ENCODE measurements at regions not wholly inside any gene's neighbourhood (a gene's known extent, or its start where the extent isn't known, plus 50 kb on each side); places are given as distances from the start of the nearest gene placed in this dataset.

- Mint-ChIP-seq H3K27me3 (no peaks in the 10 kb centered on the region), H3K4me1 (no peaks in the 10 kb centered on the region), H3K9me3 (peaks cover 3% of the 10 kb centered on the region), H3K4me3 (no peak overlapping the region), H3K36me3 (no peaks in the 10 kb centered on the region), H3K27ac (no peak overlapping the region)
These were observed 166.8 kb downstream of the IBTK start for GRCh38 chr6:82080767-82081166.

- H3K9me3 Mint-ChIP-seq, result peaks cover 3% of the 10 kb centered on the region
- no peak overlapping the region for H3K27ac Mint-ChIP-seq
- no peaks in the 10 kb centered on the region for H3K4me1 Mint-ChIP-seq
- no peak overlapping the region for H3K4me3 Mint-ChIP-seq
- H3K27me3 Mint-ChIP-seq, result no peaks in the 10 kb centered on the region
- H3K36me3 Mint-ChIP-seq, result no peaks in the 10 kb centered on the region
These were observed 169.1 kb downstream of the IBTK start for GRCh38 chr6:82078286-82078908.

- H3K36me3 Mint-ChIP-seq, result no peaks in the 10 kb centered on the region
- H3K27me3 Mint-ChIP-seq, result no peaks in the 10 kb centered on the region
- H3K9me3 Mint-ChIP-seq, result peaks cover 3% of the 10 kb centered on the region
- H3K27ac Mint-ChIP-seq, result no peak overlapping the region
- H3K4me1 Mint-ChIP-seq, result no peaks in the 10 kb centered on the region
- no peak overlapping the region for H3K4me3 Mint-ChIP-seq
These were observed 170.6 kb downstream of the IBTK start for GRCh38 chr6:82076916-82077315.

- Mint-ChIP-seq H3K36me3 (no peaks in the 10 kb centered on the region), H3K4me1 (no peaks in the 10 kb centered on the region), H3K27me3 (no peaks in the 10 kb centered on the region), H3K27ac (no peak overlapping the region), H3K9me3 (peaks cover 2% of the 10 kb centered on the region), H3K4me3 (no peak overlapping the region)
These were observed 173.0 kb downstream of the IBTK start for GRCh38 chr6:82074556-82074955.

- Mint-ChIP-seq H3K9me3 (no peaks in the 10 kb centered on the region), H3K4me1 (no peaks in the 10 kb centered on the region), H3K27me3 (no peaks in the 10 kb centered on the region), H3K36me3 (no peaks in the 10 kb centered on the region), H3K4me3 (no peak overlapping the region), H3K27ac (no peak overlapping the region)
These were observed 174.1 kb downstream of the IBTK start for GRCh38 chr6:82073484-82073883.

GRCh38 chr6:82072751-82073150, 174.8 kb downstream of the IBTK start:
- no peaks in the 10 kb centered on the region for H3K27me3 Mint-ChIP-seq
- no peaks in the 10 kb centered on the region for H3K36me3 Mint-ChIP-seq
- H3K4me3 Mint-ChIP-seq, result no peak overlapping the region
- H3K9me3 Mint-ChIP-seq, result no peaks in the 10 kb centered on the region
- H3K4me1 Mint-ChIP-seq, result no peaks in the 10 kb centered on the region
- H3K27ac Mint-ChIP-seq, result no peak overlapping the region

- no peaks in the 10 kb centered on the region for H3K4me1 Mint-ChIP-seq
- no peak overlapping the region for H3K4me3 Mint-ChIP-seq
- no peak overlapping the region for H3K27ac Mint-ChIP-seq
- no peaks in the 10 kb centered on the region for H3K36me3 Mint-ChIP-seq
- no peaks in the 10 kb centered on the region for H3K9me3 Mint-ChIP-seq
- no peaks in the 10 kb centered on the region for H3K27me3 Mint-ChIP-seq
These were observed 175.4 kb downstream of the IBTK start for GRCh38 chr6:82072121-82072521.

- Mint-ChIP-seq H3K9me3 (no peaks in the 10 kb centered on the region), H3K36me3 (no peaks in the 10 kb centered on the region), H3K27ac (no peak overlapping the region), H3K4me3 (no peak overlapping the region), H3K4me1 (no peaks in the 10 kb centered on the region), H3K27me3 (no peaks in the 10 kb centered on the region)
These were observed 178.8 kb downstream of the IBTK start for GRCh38 chr6:82068721-82069120.

- H3K4me3 Mint-ChIP-seq, result no peak overlapping the region
- no peaks in the 10 kb centered on the region for H3K4me1 Mint-ChIP-seq
- no peaks in the 10 kb centered on the region for H3K36me3 Mint-ChIP-seq
- no peak overlapping the region for H3K27ac Mint-ChIP-seq
- H3K27me3 Mint-ChIP-seq, result peaks cover 2% of the 10 kb centered on the region
- no peaks in the 10 kb centered on the region for H3K9me3 Mint-ChIP-seq
These were observed 180.5 kb downstream of the IBTK start for GRCh38 chr6:82066991-82067411.

- Mint-ChIP-seq H3K27ac (no peak overlapping the region), H3K36me3 (no peaks in the 10 kb centered on the region), H3K4me3 (no peak overlapping the region), H3K9me3 (no peaks in the 10 kb centered on the region), H3K4me1 (no peaks in the 10 kb centered on the region), H3K27me3 (peaks cover 2% of the 10 kb centered on the region)
These were observed 181.3 kb downstream of the IBTK start for GRCh38 chr6:82066196-82066595.

- H3K27ac Mint-ChIP-seq, result no peak overlapping the region
- peaks cover 2% of the 10 kb centered on the region for H3K27me3 Mint-ChIP-seq
- H3K4me1 Mint-ChIP-seq, result no peaks in the 10 kb centered on the region
- no peak overlapping the region for H3K4me3 Mint-ChIP-seq
- no peaks in the 10 kb centered on the region for H3K9me3 Mint-ChIP-seq
- no peaks in the 10 kb centered on the region for H3K36me3 Mint-ChIP-seq
These were observed 184.0 kb downstream of the IBTK start for GRCh38 chr6:82063574-82063973.

GRCh38 chr6:82062219-82062618, 185.3 kb downstream of the IBTK start:
- no peak overlapping the region for H3K27ac Mint-ChIP-seq
- H3K4me3 Mint-ChIP-seq, result no peak overlapping the region
- peaks cover 2% of the 10 kb centered on the region for H3K27me3 Mint-ChIP-seq
- H3K9me3 Mint-ChIP-seq, result no peaks in the 10 kb centered on the region
- no peaks in the 10 kb centered on the region for H3K36me3 Mint-ChIP-seq
- no peaks in the 10 kb centered on the region for H3K4me1 Mint-ChIP-seq

- no peak overlapping the region for H3K4me3 Mint-ChIP-seq
- H3K27ac Mint-ChIP-seq, result no peak overlapping the region
- H3K9me3 Mint-ChIP-seq, result no peaks in the 10 kb centered on the region
- no peaks in the 10 kb centered on the region for H3K36me3 Mint-ChIP-seq
- H3K4me1 Mint-ChIP-seq, result no peaks in the 10 kb centered on the region
- H3K27me3 Mint-ChIP-seq, result peaks cover 5% of the 10 kb centered on the region
These were observed 189.5 kb downstream of the IBTK start for GRCh38 chr6:82057846-82058554.

- H3K27ac Mint-ChIP-seq, result no peak overlapping the region
- H3K27me3 Mint-ChIP-seq, result peaks cover 4% of the 10 kb centered on the region
- no peaks in the 10 kb centered on the region for H3K9me3 Mint-ChIP-seq
- H3K36me3 Mint-ChIP-seq, result no peaks in the 10 kb centered on the region
- no peaks in the 10 kb centered on the region for H3K4me1 Mint-ChIP-seq
- H3K4me3 Mint-ChIP-seq, result no peak overlapping the region
These were observed 191.0 kb downstream of the IBTK start for GRCh38 chr6:82056567-82056966.

GRCh38 chr6:82045965-82046756, 201.4 kb downstream of the IBTK start:
- Mint-ChIP-seq H3K4me1 (no peaks in the 10 kb centered on the region), H3K27ac (no peak overlapping the region), H3K9me3 (no peaks in the 10 kb centered on the region), H3K4me3 (no peak overlapping the region), H3K36me3 (no peaks in the 10 kb centered on the region), H3K27me3 (no peaks in the 10 kb centered on the region)
